ENCODE measurements at regions not wholly inside any gene's neighbourhood (a gene's known extent, or its start where the extent isn't known, plus 50 kb on each side); places are given as distances from the start of the nearest gene placed in this dataset.
A peak's percentile ranks its signal among the peaks of the same experiment; 100 is the strongest.
"Not testable (repeated sequence)": the region's sequence is repeated elsewhere in the genome, so short reads cannot be mapped to it uniquely, and the experiment has no call there.

DNA sequence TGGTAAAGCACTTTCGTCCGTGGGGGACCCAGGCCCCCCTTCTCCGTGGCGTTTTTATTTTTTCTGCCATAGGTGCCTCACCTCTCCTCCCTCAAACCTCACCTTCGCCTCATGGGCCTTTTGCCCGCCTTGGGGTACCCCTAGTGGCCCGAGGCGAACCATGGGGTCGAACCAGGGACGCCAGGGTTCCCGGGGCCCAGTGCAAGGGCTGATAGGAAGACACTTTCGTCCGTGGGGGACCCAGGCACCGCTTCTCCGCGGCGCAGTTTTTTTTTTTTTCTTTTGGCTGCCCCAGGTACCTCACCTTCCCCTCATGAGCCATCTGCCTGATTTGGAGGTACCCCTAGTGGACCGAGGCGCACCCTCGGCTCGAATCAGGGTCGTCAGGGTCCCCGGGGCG is 527.8 kb downstream of the FOXD4L4 start:
- not testable (repeated sequence) for H3K9me3 Mint-ChIP-seq; H3K36me3 Mint-ChIP-seq (ENCODE audit: insufficient read depth); H3K4me1 Mint-ChIP-seq (ENCODE audit: low read depth in 2 of 2); ATAC-seq (replicated peaks); DNase-seq; H3K27me3 Mint-ChIP-seq; H3K4me3 Mint-ChIP-seq; H3K27ac Mint-ChIP-seq

DNA sequence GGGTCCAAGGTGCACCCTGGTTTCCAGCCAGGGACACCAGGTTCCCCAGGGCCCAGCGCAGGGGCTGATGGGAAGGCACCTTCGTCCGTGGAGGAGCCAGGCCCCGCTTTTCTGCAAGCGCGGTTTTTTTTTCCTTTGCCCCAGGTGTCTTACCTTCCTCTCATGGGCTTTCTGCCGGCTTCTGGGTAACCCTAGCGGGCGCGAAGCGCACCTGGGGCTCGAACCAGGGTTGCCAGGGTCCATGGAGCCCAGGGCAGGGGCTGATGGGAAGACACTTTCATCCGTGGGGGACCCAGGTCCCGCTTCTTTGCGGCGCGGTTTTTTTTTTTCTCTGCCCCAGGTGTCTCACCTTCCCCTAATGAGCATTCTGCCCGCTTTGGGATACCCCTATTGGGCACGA is 529.3 kb downstream of the FOXD4L4 start:
- Mint-ChIP-seq H3K27ac (peak overlapping the region in 1 of 2 donors; percentile 75), H3K36me3 (ENCODE audit: insufficient read depth) (peaks cover 13% of the 10 kb centered on the region), H3K4me3 (peak overlapping the region; percentile 43 to 67)
- not testable (repeated sequence) for ATAC-seq (replicated peaks); H3K9me3 Mint-ChIP-seq; H3K4me1 Mint-ChIP-seq (ENCODE audit: low read depth in 2 of 2); DNase-seq; H3K27me3 Mint-ChIP-seq

DNA sequence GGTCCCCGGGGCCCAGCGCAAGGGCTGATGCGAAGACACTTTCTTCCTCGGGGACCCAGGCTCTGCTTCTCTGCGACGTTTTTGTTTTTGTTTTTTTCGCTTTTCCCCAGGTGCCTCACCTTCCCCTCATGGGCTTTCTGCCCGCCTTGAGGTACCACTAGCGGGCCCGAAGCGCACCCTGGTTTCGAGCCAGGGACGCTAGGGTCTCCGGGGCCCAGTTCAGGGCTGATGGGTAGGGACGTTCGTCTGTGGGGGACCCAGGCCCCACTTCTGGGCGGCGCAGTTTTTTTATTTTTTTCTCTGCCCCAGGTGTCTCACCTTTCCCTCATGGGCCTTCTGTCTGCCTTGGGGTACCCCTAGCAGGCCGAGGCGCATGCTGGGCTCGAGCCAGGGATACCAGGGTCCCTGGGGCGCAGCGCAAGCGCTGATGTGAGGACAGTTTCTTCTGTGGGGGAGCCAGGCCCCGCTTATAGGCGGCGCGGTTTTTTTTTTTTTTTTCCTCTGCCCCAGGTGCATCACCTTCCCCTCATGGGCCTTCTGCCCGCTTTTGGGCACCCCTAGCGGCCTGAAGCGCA is 530.0 kb downstream of the FOXD4L4 start:
- H3K36me3 Mint-ChIP-seq (ENCODE audit: insufficient read depth) = peaks cover 13% of the 10 kb centered on the region
- H3K4me1 Mint-ChIP-seq (ENCODE audit: low read depth in 2 of 2); H3K9me3 Mint-ChIP-seq; H3K27me3 Mint-ChIP-seq; DNase-seq; H3K27ac Mint-ChIP-seq; H3K4me3 Mint-ChIP-seq; ATAC-seq (replicated peaks): not testable (repeated sequence)

DNA sequence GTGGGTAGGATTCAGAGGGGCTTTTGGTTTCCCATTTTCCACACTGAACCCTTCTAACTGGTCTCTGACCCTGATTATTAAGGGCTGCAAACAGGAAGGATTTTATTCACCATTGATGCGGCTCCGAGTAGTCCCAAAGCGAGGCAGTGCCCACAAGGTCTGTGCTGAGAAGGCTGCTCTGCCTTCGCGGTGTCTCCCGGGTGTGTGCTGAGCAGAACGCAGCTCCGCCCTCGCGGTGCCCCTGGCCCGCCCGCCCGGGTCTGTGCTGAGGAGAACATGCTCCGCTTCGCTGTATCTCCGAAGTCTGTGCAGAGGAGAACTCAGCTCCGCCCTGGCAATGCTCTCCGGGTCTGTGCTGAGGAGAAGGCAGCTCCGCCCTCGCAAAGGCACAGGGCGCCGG is 530.7 kb downstream of the FOXD4L4 start:
- not testable (repeated sequence) for H3K9me3 Mint-ChIP-seq; H3K4me1 Mint-ChIP-seq (ENCODE audit: low read depth in 2 of 2); H3K4me3 Mint-ChIP-seq; H3K27me3 Mint-ChIP-seq; H3K27ac Mint-ChIP-seq
- peaks cover 13% of the 10 kb centered on the region for H3K36me3 Mint-ChIP-seq (ENCODE audit: insufficient read depth)
- ATAC-seq (replicated peaks) (peak; percentile 72), DNase-seq (peak in 2 of 3 experiments; percentile 8 to 24)

DNA sequence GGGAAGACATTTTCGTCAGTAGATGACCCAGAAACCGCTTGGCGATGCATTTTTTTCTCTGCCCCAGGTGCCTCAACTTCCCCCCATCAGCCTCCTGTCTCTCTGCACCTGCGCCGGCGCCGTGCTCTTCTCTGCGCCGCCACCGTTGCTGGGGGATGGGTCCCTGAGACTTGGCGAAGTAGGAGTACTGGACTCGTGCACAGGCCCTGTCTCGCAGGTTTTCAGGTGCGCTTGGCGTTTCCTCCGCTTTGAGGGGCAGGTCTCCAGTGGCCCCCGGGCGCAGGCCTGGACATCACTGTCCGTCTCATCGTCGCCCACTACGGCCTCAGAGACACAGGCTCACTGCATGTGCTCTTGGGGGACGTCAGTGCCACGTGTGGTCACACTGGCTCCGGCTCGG is 532.1 kb downstream of the FOXD4L4 start:
- H3K27ac Mint-ChIP-seq; H3K9me3 Mint-ChIP-seq; ATAC-seq (replicated peaks); DNase-seq; H3K4me1 Mint-ChIP-seq (ENCODE audit: low read depth in 2 of 2); H3K27me3 Mint-ChIP-seq: not testable (repeated sequence)
- Mint-ChIP-seq H3K36me3 (ENCODE audit: insufficient read depth) (peaks cover 13% of the 10 kb centered on the region), H3K4me3 (peak overlapping the region in 1 of 2 donors; percentile 56)

DNA sequence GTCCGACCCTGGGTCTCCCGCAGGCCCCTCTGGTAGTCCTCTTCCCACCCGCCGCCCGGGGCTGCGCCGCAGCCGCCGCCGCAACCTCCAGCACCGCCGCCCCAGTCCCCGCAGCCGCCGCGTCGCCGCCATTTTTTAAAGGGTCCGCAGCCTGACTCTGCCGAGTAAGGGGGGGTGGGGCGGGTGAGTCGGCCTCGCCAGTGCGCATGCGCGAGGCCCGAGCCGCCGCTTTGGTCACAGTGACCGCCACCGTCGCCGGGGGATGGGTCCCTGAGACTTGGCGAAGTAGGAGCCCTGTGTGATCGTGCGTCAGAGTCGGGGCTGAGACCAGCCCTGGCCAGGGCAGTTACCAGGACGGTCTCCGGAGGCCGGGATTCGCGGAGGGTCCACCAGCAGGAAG is 532.8 kb downstream of the FOXD4L4 start:
- Mint-ChIP-seq H3K36me3 (ENCODE audit: insufficient read depth) (peaks cover 13% of the 10 kb centered on the region), H3K4me3 (peak overlapping the region; percentile 90 to 95), H3K27ac (peak overlapping the region; percentile 93)
- not testable (repeated sequence) for H3K9me3 Mint-ChIP-seq; H3K4me1 Mint-ChIP-seq (ENCODE audit: low read depth in 2 of 2); H3K27me3 Mint-ChIP-seq
- peak; percentile 34 to 55 (median 50) for DNase-seq
- peak; percentile 38 for ATAC-seq (replicated peaks)

DNA sequence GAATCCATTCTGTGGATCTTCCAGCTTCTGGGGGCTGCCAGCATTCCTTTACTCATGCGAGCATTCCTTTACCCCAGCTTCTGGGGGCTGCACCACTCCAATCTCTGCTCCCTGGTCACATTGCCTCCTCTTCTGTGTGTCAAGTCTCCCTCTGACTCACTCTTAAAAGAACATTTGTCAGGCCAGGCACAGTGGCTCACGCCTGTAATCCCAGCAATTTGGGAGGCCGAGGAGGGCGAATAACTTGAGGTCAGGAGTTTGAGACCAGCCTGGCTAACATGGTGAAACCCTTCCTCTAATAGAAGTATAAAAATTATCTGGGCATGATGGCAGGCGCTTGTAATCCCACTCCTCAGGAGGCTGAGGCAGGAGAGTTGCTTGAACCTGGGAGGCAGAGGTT is 541.9 kb downstream of the FOXD4L4 start:
- H3K27ac Mint-ChIP-seq; H3K9me3 Mint-ChIP-seq; DNase-seq; H3K36me3 Mint-ChIP-seq (ENCODE audit: insufficient read depth); ATAC-seq (replicated peaks); H3K4me3 Mint-ChIP-seq; H3K27me3 Mint-ChIP-seq; H3K4me1 Mint-ChIP-seq (ENCODE audit: low read depth in 2 of 2): not testable (repeated sequence)

All from effector memory CD8-positive, alpha-beta T cell (primary cell).